WTC11 (cell line): ENCODE measurements at regions not wholly inside any gene's neighbourhood (a gene's known extent, or its start where the extent isn't known, plus 50 kb on each side); places are given as distances from the start of the nearest gene placed in this dataset.

Source experiments
- IRF2 ChIP-seq: sonication (generic); formaldehyde crosslinking; IDR thresholded peaks from 2 replicates; pipeline ENCODE4 v1.8.0; 2022; ENCODE audit warnings: low read depth, missing genetic modification reagents, borderline replicate concordance
- MAX ChIP-seq: sonication (generic); formaldehyde crosslinking; IDR thresholded peaks from 2 replicates; pipeline ENCODE4 v1.8.0; 2022; ENCODE audit warnings: mild to moderate bottlenecking, missing genetic modification reagents
- ZNF232 ChIP-seq: sonication (generic); formaldehyde crosslinking; IDR thresholded peaks from 2 replicates; pipeline ENCODE4 v1.8.0; 2022; ENCODE audit warnings: mild to moderate bottlenecking, missing genetic modification reagents
- TF ChIP-seq, protein P1 (sequence below): fragments of 200-600 bp; IDR thresholded peaks from 2 replicates; pipeline ENCODE4 v1.8.0; 2022; ENCODE audit warnings: antibody characterized with exemption

GRCh38 chr18:11468617-11469016, 140.8 kb upstream of the SLC35G4 start:
- TF ChIP-seq, protein P1, sequence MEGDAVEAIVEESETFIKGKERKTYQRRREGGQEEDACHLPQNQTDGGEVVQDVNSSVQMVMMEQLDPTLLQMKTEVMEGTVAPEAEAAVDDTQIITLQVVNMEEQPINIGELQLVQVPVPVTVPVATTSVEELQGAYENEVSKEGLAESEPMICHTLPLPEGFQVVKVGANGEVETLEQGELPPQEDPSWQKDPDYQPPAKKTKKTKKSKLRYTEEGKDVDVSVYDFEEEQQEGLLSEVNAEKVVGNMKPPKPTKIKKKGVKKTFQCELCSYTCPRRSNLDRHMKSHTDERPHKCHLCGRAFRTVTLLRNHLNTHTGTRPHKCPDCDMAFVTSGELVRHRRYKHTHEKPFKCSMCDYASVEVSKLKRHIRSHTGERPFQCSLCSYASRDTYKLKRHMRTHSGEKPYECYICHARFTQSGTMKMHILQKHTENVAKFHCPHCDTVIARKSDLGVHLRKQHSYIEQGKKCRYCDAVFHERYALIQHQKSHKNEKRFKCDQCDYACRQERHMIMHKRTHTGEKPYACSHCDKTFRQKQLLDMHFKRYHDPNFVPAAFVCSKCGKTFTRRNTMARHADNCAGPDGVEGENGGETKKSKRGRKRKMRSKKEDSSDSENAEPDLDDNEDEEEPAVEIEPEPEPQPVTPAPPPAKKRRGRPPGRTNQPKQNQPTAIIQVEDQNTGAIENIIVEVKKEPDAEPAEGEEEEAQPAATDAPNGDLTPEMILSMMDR = no peak
- TF ChIP-seq ZNF232 (CRISPR knock-in tag) = no peak
- no peak for TF ChIP-seq IRF2 (CRISPR knock-in tag)
- TF ChIP-seq MAX (CRISPR knock-in tag) = no peak
